Endothelial cell (in vitro differentiated cells): ENCODE measurements at regions not wholly inside any gene's neighbourhood (a gene's known extent, or its start where the extent isn't known, plus 50 kb on each side); places are given as distances from the start of the nearest gene placed in this dataset.

Experiments used
- DNase-seq: peaks from one replicate; pipeline ENCODE4 v3.0.0; 2021; ENCODE audit warnings: low spot score
- H3K27ac Mint-ChIP-seq: one replicate; pipeline ENCODE4 v1.8.0; 2021; ENCODE audit warnings: mixed read lengths, inconsistent platforms; ENCODE audit not compliant: unreplicated experiment
- H3K27me3 Mint-ChIP-seq: one replicate; pipeline ENCODE4 v1.8.0; 2021; ENCODE audit warnings: mild to moderate bottlenecking, moderate library complexity, mixed read lengths, inconsistent platforms; ENCODE audit not compliant: unreplicated experiment
- H3K36me3 Mint-ChIP-seq: one replicate; pipeline ENCODE4 v1.8.0; 2021; ENCODE audit warnings: mild to moderate bottlenecking, low read depth, mixed read lengths, inconsistent platforms; ENCODE audit not compliant: unreplicated experiment
- H3K4me1 Mint-ChIP-seq: one replicate; pipeline ENCODE4 v1.8.0; 2021; ENCODE audit warnings: mild to moderate bottlenecking, mixed read lengths, inconsistent platforms; ENCODE audit not compliant: unreplicated experiment
- H3K4me3 Mint-ChIP-seq: one replicate; pipeline ENCODE4 v1.8.0; 2021; ENCODE audit warnings: mild to moderate bottlenecking, mixed read lengths, inconsistent platforms; ENCODE audit not compliant: unreplicated experiment
- H3K9me3 Mint-ChIP-seq: one replicate; pipeline ENCODE4 v1.8.0; 2021; ENCODE audit warnings: mixed read lengths, inconsistent platforms; ENCODE audit not compliant: unreplicated experiment
- TF ChIP-seq, protein P1 (sequence below): fragments of 200-600 bp; sonication (generic); IDR thresholded peaks from one replicate; pipeline ENCODE4 v1.5.0; 2021; ENCODE audit warnings: antibody characterized with exemption; ENCODE audit not compliant: unreplicated experiment

DNA sequence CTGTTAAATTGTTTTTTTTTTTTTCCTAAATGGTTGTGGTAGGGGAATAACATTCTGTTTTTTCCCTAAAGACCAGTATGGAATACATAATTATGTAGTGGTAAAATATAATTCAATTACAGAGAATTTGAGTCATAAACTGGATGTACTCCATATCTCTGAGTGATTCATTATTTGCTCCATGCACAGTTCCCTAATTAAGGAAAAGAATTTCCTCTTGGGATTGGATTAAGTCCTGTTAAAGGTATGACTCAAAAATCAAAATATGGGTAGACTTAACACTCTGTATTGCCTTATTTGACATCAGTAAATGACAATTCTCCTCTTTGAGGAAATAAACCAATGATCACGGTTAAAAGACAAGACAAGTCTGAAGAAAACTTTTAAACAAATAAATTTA, 78.0 kb upstream of the KCNH8 start:
- DNase-seq = no peak
- H3K4me1 Mint-ChIP-seq = no peaks in the 10 kb centered on the region
- H3K27ac Mint-ChIP-seq = no peak overlapping the region
- H3K9me3 Mint-ChIP-seq = no peaks in the 10 kb centered on the region
- TF ChIP-seq, protein P1, sequence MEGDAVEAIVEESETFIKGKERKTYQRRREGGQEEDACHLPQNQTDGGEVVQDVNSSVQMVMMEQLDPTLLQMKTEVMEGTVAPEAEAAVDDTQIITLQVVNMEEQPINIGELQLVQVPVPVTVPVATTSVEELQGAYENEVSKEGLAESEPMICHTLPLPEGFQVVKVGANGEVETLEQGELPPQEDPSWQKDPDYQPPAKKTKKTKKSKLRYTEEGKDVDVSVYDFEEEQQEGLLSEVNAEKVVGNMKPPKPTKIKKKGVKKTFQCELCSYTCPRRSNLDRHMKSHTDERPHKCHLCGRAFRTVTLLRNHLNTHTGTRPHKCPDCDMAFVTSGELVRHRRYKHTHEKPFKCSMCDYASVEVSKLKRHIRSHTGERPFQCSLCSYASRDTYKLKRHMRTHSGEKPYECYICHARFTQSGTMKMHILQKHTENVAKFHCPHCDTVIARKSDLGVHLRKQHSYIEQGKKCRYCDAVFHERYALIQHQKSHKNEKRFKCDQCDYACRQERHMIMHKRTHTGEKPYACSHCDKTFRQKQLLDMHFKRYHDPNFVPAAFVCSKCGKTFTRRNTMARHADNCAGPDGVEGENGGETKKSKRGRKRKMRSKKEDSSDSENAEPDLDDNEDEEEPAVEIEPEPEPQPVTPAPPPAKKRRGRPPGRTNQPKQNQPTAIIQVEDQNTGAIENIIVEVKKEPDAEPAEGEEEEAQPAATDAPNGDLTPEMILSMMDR = no peak
- H3K36me3 Mint-ChIP-seq = no peaks in the 10 kb centered on the region
- no peaks in the 10 kb centered on the region for H3K27me3 Mint-ChIP-seq
- H3K4me3 Mint-ChIP-seq = no peak overlapping the region

DNA sequence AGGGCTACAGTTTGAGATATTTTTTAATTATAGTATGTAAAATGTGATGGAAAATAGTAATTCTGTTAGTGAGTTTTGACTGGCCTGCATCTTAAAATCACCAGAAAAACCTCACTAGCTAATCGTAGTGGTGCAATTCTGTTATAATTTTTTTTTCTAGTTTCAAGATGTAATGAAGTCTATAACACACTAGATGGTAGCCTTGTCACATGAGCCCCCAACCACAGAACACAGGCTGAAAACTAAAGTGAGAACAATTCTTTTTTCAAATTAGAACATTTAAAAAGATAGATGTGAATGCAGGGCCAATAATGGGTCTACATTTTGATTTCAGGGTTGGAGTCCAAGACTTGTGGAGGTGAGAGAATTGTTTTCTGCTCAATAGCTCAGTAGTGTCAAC, 83.3 kb upstream of the KCNH8 start:
- TF ChIP-seq, protein P1 = no peak
- no peak overlapping the region for H3K4me3 Mint-ChIP-seq
- H3K9me3 Mint-ChIP-seq = no peaks in the 10 kb centered on the region
- H3K27me3 Mint-ChIP-seq = no peaks in the 10 kb centered on the region
- DNase-seq = no peak
- no peaks in the 10 kb centered on the region for H3K36me3 Mint-ChIP-seq
- H3K27ac Mint-ChIP-seq = no peak overlapping the region
- H3K4me1 Mint-ChIP-seq = no peaks in the 10 kb centered on the region

DNA sequence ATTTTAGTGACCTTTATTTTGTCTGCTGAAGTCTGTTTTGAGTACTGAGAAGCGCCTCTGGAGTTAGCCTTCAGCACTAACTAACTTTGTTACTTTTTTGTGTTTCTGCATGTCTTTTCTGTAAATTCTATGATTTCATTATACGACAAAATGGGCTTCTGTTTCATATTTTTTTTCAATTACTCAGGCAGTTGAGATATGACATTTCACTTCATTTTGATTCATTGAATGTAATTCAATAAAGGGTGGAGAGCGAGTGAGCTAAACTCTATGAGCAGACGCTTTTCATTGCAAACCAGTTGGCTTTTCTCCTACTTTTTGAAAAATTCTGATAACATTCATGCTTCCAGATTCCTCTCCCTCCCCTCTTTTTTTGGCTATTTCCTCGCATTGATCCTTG, 84.4 kb upstream of the KCNH8 start:
- TF ChIP-seq, protein P1 = no peak
- Mint-ChIP-seq H3K27ac (no peak overlapping the region), H3K9me3 (no peaks in the 10 kb centered on the region)

DNA sequence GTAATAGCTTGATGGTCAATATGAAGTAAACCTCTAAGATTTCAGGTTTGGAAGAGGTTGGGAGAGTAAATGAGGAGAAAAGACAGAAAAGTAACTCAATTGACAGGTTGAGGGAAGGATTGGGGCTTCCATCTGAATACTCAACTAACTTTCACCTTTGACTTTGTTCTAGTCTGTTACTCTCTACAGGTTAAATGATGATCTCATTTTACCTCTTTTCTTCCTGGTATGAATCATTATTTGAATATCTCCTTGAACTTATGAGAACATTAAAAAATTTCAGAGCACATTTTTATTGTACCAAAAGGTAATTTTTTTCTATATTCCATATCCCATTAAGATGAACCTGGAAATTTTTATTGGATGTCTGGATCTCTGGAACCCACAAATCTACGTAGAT, 87.9 kb upstream of the KCNH8 start:
- H3K27ac Mint-ChIP-seq = no peak overlapping the region
- TF ChIP-seq, protein P1 = no peak
- H3K4me1 Mint-ChIP-seq = no peaks in the 10 kb centered on the region
- no peak overlapping the region for H3K4me3 Mint-ChIP-seq
- no peak for DNase-seq
- peaks cover 1% of the 10 kb centered on the region for H3K27me3 Mint-ChIP-seq
- H3K9me3 Mint-ChIP-seq = no peaks in the 10 kb centered on the region
- H3K36me3 Mint-ChIP-seq = no peaks in the 10 kb centered on the region

More for the DNA sequence above, 84.4 kb upstream of the KCNH8 start:
- H3K27me3 Mint-ChIP-seq = no peaks in the 10 kb centered on the region
- no peaks in the 10 kb centered on the region for H3K36me3 Mint-ChIP-seq
- no peak for DNase-seq
- H3K4me3 Mint-ChIP-seq = no peak overlapping the region
- no peaks in the 10 kb centered on the region for H3K4me1 Mint-ChIP-seq

DNA sequence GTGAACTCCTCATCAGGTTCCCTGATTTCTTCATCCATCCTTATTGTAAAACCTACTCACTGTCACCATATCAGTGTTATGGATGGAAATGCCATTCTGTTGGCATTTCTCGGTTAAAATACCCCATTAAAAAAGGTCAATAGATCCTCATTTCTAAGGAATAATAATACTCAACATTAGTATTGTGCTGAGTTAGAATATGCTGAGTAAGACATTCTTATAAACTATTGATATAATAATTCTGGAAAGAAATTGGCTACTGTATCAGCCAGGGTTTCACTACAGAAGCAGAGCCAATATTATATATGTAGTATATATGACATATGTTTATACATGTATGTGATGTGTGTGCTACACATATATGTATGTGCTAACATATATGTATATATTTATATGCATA, 95.4 kb upstream of the KCNH8 start:
- Mint-ChIP-seq H3K27me3 (peaks cover 1% of the 10 kb centered on the region), H3K9me3 (no peaks in the 10 kb centered on the region), H3K4me1 (no peaks in the 10 kb centered on the region), H3K36me3 (no peaks in the 10 kb centered on the region), H3K4me3 (no peak overlapping the region), H3K27ac (no peak overlapping the region)
- TF ChIP-seq, protein P1 = no peak
- no peak for DNase-seq
